Stimulated activated CD8-positive, alpha-beta memory T cell treated with anti-CD3 and anti-CD28 coated beads, Interleukin-7, amount 100 ng/mL, for 4 hours (primary cell): ENCODE measurements at regions not wholly inside any gene's neighbourhood (a gene's known extent, or its start where the extent isn't known, plus 50 kb on each side); places are given as distances from the start of the nearest gene placed in this dataset.
A peak's percentile ranks its signal among the peaks of the same experiment; 100 is the strongest.

Source experiments
- DNase-seq, 2 donors: peaks; one replicate each; pipeline ENCODE4 v3.0.0-alpha.2; 2020; ENCODE audit warnings: low read depth in 2 of 2

DNA sequence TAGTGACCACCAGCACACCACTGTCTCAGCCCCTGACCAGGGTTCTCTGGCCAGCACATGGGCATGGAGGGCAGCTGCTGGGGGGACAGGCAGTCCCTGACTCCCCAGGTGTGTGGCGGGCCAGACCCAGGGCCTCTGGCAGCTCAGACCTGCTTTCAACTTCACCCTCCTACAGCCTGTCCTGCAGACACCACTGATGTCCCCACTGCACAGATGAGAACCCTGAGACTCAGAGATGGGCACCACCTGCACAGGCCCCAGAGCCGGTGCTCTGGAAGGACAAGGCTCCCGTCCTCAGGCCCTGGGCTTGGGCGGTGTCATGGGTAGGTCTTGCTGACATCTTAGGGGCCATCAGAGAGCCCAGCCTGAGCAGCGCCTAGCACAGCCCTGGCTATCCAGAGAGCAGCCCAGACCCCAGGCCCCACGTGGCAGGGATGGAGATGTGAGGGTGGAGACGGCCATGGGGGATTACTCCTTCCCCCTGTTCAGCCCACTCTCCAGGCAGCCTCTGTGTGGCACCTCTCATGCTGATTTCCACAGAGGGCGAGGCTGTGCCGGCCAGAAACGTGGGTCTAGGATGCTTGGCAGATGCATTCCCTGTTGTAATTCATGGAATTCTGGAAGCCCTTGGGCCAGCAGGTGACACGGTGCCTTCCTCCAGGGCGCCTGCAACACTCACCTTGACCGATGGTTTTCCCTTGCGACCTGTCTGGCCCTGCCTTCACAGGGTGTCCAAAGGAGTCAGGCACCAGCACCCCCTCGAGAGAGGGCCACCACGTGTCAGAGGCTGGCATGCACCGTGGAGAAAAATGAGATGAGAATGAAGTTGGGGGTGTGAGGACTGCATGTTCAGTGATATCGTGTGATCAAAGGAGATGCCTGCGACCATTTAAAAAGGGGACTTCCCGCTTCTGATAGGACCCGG, 61.2 kb upstream of the GLI2 start:
- DNase-seq, result no peak

GRCh38 chr2:120675460-120676130, 60.1 kb upstream of the GLI2 start:
- no peak for DNase-seq

DNA sequence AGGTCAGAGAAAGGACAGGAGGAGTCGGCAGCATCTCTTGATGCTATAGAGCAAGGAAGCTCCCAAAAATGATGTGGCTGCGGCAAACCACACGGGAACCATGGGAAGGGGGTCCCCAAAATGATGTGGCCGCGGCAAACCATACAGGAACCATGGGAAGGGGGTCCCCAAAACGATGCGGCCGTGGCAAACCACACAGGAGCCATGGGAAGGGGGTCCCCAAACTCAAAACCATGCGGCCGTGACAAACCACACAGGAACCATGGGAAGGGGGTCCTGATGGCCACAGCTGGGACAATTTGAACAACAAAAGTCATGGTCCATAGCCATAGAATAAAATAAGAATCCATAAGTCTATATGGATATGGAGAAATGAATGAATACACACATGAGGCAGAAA, 58.4 kb upstream of the GLI2 start:
- DNase-seq, result no peak

- DNase-seq, result no peak
Measured at GRCh38 chr2:120677696-120678247, 57.9 kb upstream of the GLI2 start.

DNA sequence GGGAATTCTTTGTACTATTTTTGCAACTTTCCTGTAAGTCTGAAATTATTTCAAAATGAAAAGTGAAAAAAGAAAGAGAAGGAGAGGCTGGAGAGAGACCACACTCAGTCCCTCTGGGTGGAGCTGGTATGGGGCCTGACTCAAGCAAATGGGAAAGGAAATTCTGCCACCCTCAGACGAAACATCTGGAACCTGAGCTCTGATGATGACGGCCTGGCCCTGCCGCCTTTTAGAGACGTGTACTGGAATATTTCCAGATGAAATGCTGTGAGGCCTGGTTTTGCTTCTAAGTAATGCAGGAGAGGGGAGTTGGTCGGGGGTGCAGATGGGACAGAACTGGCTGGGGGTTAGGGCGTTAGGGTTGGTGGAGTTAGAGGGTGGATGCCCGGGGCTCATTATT, 57.4 kb upstream of the GLI2 start:
- DNase-seq, result no peak

DNA sequence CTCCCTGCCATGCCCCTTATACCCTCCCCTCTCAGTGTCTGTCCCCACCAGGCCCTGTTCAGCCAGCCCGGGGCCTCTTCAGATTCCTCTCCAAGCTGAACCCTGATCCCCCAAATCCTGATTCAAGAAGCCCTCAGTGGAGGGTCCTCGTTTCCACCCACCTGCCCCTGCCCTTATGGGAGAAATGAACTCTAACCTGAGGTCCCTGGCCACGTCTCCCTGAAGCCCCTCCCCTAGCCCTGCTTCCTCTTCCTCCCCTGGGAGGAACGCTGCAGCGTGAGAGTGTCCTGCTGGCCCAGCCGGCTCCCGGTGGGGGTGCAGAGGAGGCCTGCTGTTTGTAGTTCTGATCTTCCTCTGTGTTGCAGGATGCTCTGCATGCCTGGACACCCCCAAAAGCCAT, 56.7 kb upstream of the GLI2 start:
- DNase-seq, result no peak

- DNase-seq, result no peak
Measured at GRCh38 chr2:120679526-120679925, 56.1 kb upstream of the GLI2 start.

GRCh38 chr2:120680136-120680761, 55.4 kb upstream of the GLI2 start:
- DNase-seq, result peak; percentile 43 to 51

DNA sequence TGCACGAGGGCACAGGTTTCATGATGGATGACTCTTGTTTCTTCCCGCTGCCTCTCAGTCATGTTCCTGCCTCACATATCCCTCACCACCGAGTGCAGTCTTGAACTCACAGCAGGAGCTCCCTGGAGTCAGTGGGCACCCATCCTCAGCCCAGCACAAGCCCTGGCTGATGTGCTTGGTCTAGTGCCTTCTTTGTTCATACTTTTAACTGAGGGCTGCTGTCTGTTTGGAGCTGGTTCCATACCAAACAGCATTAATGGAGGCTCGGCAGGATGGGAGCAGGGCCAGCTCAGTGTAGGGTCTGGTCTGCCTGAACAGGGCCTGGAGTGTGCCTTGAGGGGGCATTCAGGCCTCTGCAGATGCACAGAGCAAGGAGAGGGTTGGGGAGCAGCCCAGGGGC, 54.5 kb upstream of the GLI2 start:
- no peak for DNase-seq

DNA sequence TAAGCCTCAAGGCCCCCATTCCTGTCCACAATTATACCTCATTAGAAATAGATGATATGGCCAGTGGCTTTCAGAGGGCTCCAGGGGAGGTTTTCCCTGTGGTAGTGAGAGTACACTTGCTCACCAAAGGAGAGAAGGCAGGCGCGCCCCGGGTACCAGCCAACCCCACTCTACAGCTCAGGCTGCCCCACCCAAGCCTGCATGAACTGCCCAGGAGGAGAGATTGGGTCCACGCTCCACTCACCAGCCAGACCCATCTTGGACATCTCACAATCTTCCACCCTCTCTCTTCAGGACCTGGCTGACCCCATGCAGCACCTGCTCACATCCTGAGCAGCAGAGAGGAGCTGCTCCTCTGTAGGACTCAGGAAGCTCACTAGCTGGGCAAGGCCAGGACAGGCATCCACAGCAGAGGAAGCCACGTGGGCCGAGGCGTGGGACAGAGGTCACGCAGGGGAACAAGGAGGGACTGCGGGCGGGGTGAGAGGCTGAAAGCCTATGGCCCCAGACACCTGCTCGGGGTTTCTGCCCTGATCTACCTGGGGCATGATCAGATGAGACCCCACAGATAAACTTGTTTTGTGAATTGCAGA, 53.9 kb upstream of the GLI2 start:
- no peak for DNase-seq

DNA sequence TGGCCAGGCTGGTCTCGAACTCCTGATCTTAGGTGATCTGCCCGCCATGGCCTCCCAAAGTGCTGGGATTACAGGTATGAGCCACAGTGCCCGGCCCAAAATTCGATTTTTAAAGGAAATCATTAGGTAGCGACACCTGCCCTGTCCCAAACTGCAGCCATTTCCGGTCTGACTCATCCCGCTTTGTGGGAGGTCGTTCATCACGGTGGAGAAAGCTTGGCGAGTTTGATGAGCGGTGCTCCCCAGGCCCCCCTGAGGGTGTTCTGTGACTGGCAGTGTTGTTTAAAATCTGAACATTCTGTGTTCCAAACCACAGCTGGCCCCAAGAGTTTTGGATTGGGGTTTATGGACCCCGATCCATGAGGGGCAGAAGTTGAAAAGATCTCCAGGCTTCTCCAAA, 53.0 kb upstream of the GLI2 start:
- no peak for DNase-seq

DNA sequence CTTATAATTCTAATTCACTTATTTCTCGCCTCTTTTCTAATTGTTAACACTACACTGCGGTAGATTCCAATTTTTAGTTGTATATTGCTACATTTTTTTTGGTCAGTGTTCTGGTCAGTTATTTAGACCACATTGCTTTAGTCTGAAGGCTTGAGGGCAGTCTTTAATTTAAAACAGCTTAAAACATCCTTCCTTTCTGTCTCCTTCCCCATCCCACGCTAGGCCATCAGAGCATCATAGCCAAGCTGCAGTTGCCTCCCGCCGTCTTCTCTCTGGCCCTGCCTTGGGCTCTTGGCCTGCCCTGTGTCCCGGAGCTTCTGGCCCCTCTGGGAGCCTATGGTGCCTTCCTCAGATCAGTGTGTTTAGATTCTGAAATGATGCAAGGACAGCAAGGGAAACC, 52.6 kb upstream of the GLI2 start:
- DNase-seq, result no peak

GRCh38 chr2:120683701-120684100, 52.0 kb upstream of the GLI2 start:
- DNase-seq, result no peak

GRCh38 chr2:120684289-120685065, 51.2 kb upstream of the GLI2 start:
- DNase-seq, result no peak

DNA sequence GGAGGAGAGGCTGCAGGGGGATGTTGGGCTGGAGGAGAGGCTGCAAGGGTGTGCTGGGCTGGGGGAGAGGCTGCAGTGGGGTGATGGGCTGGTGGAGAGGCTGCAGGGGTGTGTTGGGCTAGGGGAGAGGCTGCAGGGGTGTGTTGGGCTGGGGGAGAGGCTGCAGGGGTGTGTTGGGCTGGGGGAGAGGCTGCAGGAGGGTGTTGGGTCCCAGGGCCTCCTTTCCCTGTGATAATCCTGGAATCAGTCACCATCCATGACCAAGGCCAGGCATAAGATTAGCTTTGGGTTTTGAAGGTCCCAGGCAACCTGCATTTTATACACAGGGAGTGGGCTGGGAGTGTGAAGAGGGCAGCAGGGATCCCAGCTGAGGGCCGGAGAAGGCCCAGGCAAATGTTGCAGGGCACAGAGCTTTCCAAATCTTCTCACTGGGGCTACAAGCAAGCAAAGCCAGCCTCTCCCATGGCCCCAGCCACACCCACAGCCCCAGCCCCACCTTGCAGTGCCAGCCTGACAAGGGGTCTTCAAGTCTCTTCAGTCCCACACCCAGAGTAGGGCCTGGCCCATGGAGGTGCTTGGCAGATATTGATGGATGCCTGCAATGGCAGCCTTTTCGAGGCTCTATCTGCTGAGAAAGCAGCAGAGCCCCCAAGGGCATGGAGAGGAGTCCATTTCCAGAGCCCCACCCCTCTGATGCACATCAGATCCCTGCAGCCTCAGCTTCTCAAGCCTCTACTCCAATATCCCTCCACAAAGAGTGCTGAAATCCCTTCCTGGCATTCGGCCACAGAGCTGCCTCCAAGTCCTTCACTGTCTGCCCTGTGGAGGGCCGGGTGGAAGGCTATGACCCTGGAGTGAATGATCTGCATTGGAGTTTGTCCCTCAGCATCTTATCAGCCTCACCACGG, 50.3 kb upstream of the GLI2 start:
- DNase-seq, result no peak
